ENCODE measurements at regions not wholly inside any gene's neighbourhood (a gene's known extent, or its start where the extent isn't known, plus 50 kb on each side); places are given as distances from the start of the nearest gene placed in this dataset.

DNA sequence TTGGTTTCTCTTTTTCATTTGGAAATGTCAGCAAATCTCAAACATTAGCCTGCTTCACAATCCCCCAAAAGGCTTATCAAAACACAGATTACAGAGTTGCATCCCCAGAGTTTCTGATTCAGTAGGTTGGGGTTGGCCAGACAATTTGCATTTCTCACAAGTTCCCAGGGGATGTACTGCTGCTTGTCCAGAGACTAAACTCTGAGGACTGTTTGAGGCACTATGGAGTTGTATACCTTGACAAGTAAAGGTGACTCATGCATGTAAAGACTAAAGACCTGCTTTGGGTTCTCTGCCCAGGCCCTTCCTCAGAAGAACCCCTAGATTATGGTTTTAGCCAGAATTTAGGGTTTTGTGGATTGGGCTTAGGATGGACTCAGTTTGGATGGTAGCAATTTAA, 151.1 kb upstream of the ARHGEF26 start:
- POLR2A ChIA-PET, result no interaction called here

DNA sequence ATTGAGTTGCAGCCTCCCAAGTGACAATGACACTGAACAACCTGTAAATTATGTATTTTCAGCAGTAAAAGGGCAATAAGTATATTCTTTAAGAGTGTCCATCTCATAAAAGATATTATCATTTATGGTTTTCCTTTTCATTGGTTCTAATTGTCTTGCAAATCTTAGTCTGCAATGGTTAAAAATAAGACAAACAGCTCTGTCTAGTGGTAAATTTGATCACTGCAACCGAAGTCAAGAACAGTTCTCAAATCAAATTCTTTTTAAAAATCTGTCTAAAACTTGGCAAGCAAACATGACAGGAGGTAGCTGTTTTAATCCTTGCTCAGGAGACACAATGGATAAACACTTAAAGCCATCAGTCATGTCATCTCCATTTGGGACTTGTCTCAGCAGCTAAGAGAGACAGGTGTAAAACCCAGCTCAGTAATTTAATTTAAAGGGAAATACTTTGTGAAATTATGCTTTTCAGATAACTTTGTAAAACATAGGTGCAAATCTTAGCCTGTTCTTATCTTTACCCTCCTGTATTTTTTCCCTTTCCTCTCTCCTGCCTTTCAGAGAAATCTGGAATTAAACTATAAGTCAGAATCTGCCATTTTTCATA, 150.3 kb upstream of the ARHGEF26 start:
- ATAC-seq (ENCODE audit: low read depth) (no peak), DNase-seq (no peak)
- Mint-ChIP-seq H3K4me1 (no peaks in the 10 kb centered on the region), H3K9me3 (no peaks in the 10 kb centered on the region), H3K27me3 (no peaks in the 10 kb centered on the region), H3K27ac (no peak overlapping the region), H3K36me3 (ENCODE audit: low read depth) (no peaks in the 10 kb centered on the region), H3K4me3 (no peak overlapping the region)
- intact Hi-C loops (cut with micrococcal nuclease), result no loop called here
- TF ChIP-seq, protein P1, sequence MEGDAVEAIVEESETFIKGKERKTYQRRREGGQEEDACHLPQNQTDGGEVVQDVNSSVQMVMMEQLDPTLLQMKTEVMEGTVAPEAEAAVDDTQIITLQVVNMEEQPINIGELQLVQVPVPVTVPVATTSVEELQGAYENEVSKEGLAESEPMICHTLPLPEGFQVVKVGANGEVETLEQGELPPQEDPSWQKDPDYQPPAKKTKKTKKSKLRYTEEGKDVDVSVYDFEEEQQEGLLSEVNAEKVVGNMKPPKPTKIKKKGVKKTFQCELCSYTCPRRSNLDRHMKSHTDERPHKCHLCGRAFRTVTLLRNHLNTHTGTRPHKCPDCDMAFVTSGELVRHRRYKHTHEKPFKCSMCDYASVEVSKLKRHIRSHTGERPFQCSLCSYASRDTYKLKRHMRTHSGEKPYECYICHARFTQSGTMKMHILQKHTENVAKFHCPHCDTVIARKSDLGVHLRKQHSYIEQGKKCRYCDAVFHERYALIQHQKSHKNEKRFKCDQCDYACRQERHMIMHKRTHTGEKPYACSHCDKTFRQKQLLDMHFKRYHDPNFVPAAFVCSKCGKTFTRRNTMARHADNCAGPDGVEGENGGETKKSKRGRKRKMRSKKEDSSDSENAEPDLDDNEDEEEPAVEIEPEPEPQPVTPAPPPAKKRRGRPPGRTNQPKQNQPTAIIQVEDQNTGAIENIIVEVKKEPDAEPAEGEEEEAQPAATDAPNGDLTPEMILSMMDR (IDR thresholded peaks at IDR 0.05), result no peak
- ChIA-PET CTCF (no interaction called here), POLR2A (no interaction called here)

More for the DNA sequence above, 151.1 kb upstream of the ARHGEF26 start:
- no peak overlapping the region for H3K4me3 Mint-ChIP-seq
- ATAC-seq (ENCODE audit: low read depth) (no peak), DNase-seq (no peak)
- H3K4me1 Mint-ChIP-seq, result no peaks in the 10 kb centered on the region
- H3K9me3 Mint-ChIP-seq, result no peaks in the 10 kb centered on the region
- H3K27ac Mint-ChIP-seq, result no peak overlapping the region
- H3K27me3 Mint-ChIP-seq, result no peaks in the 10 kb centered on the region
- intact Hi-C loops (cut with micrococcal nuclease), result no loop called here
- no peaks in the 10 kb centered on the region for H3K36me3 Mint-ChIP-seq (ENCODE audit: low read depth)
- CTCF ChIA-PET, result no interaction called here
- TF ChIP-seq, protein P1 (IDR thresholded peaks at IDR 0.05), result no peak

DNA sequence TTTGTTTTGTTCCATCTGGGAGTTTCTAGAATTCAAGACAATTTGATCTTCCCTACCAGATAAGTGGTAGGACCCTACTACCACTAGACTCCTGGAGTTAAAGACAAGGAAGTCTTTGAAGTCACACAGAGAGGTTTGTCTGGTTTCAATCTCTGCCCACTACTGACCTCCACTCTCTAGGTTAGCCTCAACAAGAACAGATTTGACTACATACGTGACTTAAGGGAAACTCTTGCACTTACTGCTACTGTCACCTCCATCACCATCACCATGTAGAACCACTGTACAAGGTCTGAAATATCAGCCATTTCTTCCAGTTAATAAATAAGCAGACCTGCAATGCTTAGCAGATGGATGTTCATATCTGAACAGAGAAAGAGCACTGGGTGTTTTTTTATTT, 148.3 kb upstream of the ARHGEF26 start:
- Mint-ChIP-seq H3K9me3 (no peaks in the 10 kb centered on the region), H3K36me3 (ENCODE audit: low read depth) (no peaks in the 10 kb centered on the region), H3K27ac (no peak overlapping the region), H3K4me1 (no peaks in the 10 kb centered on the region), H3K4me3 (no peak overlapping the region), H3K27me3 (no peaks in the 10 kb centered on the region)
- CTCF ChIA-PET, result no interaction called here
- POLR2A ChIA-PET, result no interaction called here
- TF ChIP-seq, protein P1 (IDR thresholded peaks at IDR 0.05), result no peak
- no peak for DNase-seq
- intact Hi-C loops (cut with micrococcal nuclease), result no loop called here
- no peak for ATAC-seq (ENCODE audit: low read depth)

DNA sequence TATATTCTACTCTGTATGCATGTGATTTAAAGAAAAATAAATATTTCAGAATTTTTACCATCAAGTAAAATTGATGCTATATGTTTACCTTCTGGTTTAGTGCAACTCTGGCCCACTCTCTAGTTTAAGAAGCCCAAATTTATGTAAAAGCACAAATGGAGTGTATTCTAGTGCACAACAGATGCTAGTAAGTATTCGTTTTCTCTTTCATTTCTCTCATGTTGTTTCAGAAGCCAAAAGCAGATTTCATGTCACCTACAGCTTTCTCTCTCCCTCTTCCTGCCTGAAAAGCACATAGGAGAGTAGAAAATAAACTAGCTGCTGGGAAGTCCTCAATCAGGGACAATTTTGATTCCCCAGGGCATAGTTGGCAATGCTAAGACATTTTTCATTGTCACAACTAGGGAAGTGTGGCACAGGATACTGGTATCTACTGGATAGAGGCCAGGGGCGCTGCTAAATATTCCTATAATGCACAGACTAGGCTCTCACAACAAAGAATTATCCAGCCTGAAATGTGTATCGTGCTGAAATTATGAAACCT, 147.4 kb upstream of the ARHGEF26 start:
- intact Hi-C loops (cut with micrococcal nuclease), result no loop called here

DNA sequence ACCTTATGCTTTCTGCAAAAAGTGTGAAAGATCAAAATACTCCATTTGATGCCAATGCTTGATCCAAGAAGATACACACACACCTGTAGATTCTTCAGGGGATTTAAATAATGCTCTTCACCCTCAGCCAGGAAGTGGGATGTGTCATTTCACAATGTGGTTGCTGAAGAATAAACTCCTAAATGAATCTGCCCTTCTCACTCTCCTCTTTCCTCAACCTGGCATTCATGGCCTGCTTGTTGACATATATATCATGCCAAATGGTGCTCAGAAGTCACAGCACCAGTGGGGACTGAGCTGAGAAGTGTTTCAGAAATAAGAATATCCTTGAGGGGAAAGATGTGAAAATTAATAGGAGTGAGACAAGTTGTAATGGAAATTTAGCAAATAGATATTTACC, 146.6 kb upstream of the ARHGEF26 start:
- no peak for DNase-seq
- Mint-ChIP-seq H3K27ac (no peak overlapping the region), H3K27me3 (no peaks in the 10 kb centered on the region), H3K36me3 (ENCODE audit: low read depth) (no peaks in the 10 kb centered on the region), H3K4me1 (no peaks in the 10 kb centered on the region), H3K4me3 (no peak overlapping the region), H3K9me3 (no peaks in the 10 kb centered on the region)
- TF ChIP-seq, protein P1 (IDR thresholded peaks at IDR 0.05), result no peak
- CTCF ChIA-PET, result no interaction called here
- no peak for ATAC-seq (ENCODE audit: low read depth)
- intact Hi-C loops (cut with micrococcal nuclease), result no loop called here
- POLR2A ChIA-PET, result no interaction called here

More for the DNA sequence above, 147.4 kb upstream of the ARHGEF26 start:
- no peaks in the 10 kb centered on the region for H3K36me3 Mint-ChIP-seq (ENCODE audit: low read depth)
- ATAC-seq (ENCODE audit: low read depth) (no peak), DNase-seq (no peak)
- CTCF ChIA-PET, result no interaction called here
- POLR2A ChIA-PET, result no interaction called here
- TF ChIP-seq, protein P1 (IDR thresholded peaks at IDR 0.05), result no peak
- no peak overlapping the region for H3K4me3 Mint-ChIP-seq
- H3K27ac Mint-ChIP-seq, result no peak overlapping the region
- H3K9me3 Mint-ChIP-seq, result no peaks in the 10 kb centered on the region
- no peaks in the 10 kb centered on the region for H3K4me1 Mint-ChIP-seq
- H3K27me3 Mint-ChIP-seq, result no peaks in the 10 kb centered on the region
